ENCODE measurements at regions not wholly inside any gene's neighbourhood (a gene's known extent, or its start where the extent isn't known, plus 50 kb on each side); places are given as distances from the start of the nearest gene placed in this dataset.

DNA sequence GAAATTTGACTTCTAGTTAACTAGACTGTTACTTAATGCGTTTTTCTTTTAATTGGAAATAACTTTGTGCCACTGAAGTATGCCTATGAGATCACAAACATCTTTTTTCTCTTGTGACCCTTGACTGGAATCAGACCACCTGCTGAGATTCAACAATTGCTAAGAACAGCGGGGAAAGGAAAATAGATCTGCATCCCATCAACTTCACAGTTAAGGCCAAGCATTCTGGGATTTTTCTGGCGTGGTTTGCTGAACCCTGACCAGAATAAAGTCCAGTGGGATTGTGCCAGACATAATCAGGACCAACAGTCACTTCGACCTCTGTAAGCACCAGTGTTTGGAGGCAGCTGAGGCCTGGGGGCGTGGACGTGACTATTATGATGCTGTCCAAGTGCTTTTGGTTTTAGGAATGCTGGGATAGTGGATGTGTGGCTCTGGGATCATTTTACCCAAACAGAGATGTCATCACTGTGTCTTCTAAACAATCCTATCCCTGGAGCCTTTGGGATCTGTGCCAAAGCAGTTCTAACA is 373.3 kb upstream of the PRKCQ start:
- no peak overlapping the region for H3K4me3 ChIP-seq (replicated peaks; ENCODE audit: low read depth, low read length)
- DNase-seq (ENCODE audit: extremely low read depth, low read depth): peak; percentile 11

DNA sequence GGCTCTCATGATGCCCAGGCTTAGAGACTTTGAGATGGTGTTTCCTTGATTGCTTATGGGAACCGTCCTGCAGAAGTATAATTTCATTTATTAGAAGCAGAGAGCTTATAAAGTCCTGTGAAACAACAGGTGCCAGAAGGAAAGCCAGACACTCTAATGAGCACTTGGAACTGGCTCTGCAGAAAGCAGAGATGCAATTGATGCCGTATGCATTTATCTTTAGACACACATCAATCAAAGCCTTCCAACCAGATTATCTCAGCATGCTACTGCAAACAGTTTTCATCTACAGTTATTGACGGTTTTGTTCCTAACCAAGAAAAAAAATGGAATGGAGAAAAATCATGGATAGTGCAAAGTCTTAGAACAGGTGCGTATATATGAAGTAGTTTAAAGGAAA is 371.7 kb upstream of the PRKCQ start:
- TF ChIP-seq, protein P1, sequence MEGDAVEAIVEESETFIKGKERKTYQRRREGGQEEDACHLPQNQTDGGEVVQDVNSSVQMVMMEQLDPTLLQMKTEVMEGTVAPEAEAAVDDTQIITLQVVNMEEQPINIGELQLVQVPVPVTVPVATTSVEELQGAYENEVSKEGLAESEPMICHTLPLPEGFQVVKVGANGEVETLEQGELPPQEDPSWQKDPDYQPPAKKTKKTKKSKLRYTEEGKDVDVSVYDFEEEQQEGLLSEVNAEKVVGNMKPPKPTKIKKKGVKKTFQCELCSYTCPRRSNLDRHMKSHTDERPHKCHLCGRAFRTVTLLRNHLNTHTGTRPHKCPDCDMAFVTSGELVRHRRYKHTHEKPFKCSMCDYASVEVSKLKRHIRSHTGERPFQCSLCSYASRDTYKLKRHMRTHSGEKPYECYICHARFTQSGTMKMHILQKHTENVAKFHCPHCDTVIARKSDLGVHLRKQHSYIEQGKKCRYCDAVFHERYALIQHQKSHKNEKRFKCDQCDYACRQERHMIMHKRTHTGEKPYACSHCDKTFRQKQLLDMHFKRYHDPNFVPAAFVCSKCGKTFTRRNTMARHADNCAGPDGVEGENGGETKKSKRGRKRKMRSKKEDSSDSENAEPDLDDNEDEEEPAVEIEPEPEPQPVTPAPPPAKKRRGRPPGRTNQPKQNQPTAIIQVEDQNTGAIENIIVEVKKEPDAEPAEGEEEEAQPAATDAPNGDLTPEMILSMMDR (IDR thresholded peaks at IDR 0.05; ENCODE audit: low read depth, low read length, missing control alignments): no peak
- DNase-seq (ENCODE audit: extremely low read depth, low read depth): no peak

More for the DNA sequence above, 373.3 kb upstream of the PRKCQ start:
- TF ChIP-seq, protein P1 (IDR thresholded peaks at IDR 0.05; ENCODE audit: low read depth, low read length, missing control alignments): no peak

DNA sequence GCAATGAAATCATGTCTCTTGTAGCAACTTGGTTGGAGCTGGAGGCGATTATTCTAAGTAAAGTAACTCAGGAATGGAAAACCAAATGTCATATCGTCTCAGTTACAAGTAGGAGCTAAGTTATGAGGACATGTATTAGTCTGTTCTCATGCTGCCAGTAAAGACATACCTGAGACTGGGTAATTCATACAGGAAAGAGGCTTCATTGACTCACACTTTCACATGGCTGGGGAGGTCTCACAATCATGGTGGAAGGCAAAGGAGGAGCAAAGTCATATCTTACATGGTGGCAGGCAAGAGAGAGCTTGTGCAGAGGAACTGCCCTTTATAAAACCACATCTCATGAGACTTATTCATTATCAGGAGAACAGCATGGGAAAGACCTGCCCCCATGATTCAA is 370.1 kb upstream of the PRKCQ start:
- TF ChIP-seq, protein P1 (IDR thresholded peaks at IDR 0.05; ENCODE audit: low read depth, low read length, missing control alignments): no peak
- H3K4me3 ChIP-seq (replicated peaks; ENCODE audit: low read depth, low read length): no peak overlapping the region
- DNase-seq (ENCODE audit: extremely low read depth, low read depth): no peak

More for the DNA sequence above, 371.7 kb upstream of the PRKCQ start:
- no peak overlapping the region for H3K4me3 ChIP-seq (replicated peaks; ENCODE audit: low read depth, low read length)

DNA sequence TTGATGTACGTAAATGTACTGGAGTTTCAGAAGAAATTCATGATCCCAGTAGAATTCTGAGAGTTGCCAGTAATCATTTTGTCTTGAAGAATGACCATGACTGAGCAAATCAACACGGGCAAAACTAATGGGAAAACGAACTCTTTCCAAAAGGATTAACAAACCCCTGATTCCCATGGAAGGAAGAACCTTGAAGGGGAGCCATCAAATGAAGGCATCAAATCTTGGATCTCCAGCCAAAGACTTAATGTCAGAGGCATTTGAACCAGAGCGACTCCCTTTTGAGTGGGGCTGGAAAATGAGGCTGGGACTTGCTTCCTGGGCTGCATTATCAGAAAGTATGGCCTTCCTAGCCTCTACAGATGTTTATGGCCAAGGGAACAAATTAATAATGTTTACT is 364.4 kb upstream of the PRKCQ start:
- no peak overlapping the region for H3K4me3 ChIP-seq (replicated peaks; ENCODE audit: low read depth, low read length)
- TF ChIP-seq, protein P1 (IDR thresholded peaks at IDR 0.05; ENCODE audit: low read depth, low read length, missing control alignments): no peak
- no peak for DNase-seq (ENCODE audit: extremely low read depth, low read depth)

DNA sequence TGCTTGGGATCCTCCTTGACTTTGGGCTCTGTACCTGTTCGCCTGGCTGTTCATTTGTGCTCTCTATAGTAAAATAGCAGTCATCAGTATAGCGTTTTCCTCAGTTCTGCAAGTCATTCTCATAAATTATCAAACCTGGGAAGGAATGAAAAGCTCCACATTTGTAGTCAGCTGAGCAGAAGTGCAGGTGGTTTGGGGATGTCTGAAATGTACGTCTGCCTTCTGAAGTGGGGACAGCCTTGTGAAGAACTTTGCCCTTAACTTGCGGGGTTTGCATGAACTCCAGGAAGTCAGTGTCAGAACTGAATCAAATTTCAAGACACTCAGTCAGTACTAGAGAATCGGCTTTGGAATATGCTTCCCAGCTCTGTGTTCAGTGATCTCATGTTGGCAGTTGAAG is 358.3 kb upstream of the PRKCQ start:
- H3K4me3 ChIP-seq (replicated peaks; ENCODE audit: low read depth, low read length): no peak overlapping the region
- TF ChIP-seq, protein P1 (IDR thresholded peaks at IDR 0.05; ENCODE audit: low read depth, low read length, missing control alignments): no peak
- DNase-seq (ENCODE audit: extremely low read depth, low read depth): no peak

DNA sequence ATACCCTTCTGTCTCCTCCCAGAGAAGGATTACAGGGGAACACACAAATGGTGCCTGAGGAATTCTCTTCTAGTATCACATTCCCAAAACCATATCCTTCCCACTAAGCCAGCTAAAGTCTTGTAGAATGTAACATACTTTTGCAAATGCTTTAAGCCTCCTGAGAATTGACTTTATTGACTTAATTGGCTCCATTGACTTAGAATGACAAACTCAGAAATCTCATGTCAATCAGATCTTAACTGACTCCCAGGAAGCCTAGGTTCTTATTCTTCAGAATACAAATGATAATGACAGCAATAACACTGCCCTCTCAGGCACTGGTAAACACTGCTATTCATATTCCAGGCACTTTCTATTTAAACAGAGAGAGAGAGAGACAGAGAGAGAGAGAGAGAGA is 356.9 kb upstream of the PRKCQ start:
- TF ChIP-seq, protein P1 (IDR thresholded peaks at IDR 0.05; ENCODE audit: low read depth, low read length, missing control alignments): no peak
- no peak for DNase-seq (ENCODE audit: extremely low read depth, low read depth)
- H3K4me3 ChIP-seq (replicated peaks; ENCODE audit: low read depth, low read length): no peak overlapping the region

All from HFF-Myc (cell line).